ENCODE measurements at regions not wholly inside any gene's neighbourhood (a gene's known extent, or its start where the extent isn't known, plus 50 kb on each side); places are given as distances from the start of the nearest gene placed in this dataset.
A peak's percentile ranks its signal among the peaks of the same experiment; 100 is the strongest.
"Not testable (repeated sequence)": the region's sequence is repeated elsewhere in the genome, so short reads cannot be mapped to it uniquely, and the experiment has no call there.

DNA sequence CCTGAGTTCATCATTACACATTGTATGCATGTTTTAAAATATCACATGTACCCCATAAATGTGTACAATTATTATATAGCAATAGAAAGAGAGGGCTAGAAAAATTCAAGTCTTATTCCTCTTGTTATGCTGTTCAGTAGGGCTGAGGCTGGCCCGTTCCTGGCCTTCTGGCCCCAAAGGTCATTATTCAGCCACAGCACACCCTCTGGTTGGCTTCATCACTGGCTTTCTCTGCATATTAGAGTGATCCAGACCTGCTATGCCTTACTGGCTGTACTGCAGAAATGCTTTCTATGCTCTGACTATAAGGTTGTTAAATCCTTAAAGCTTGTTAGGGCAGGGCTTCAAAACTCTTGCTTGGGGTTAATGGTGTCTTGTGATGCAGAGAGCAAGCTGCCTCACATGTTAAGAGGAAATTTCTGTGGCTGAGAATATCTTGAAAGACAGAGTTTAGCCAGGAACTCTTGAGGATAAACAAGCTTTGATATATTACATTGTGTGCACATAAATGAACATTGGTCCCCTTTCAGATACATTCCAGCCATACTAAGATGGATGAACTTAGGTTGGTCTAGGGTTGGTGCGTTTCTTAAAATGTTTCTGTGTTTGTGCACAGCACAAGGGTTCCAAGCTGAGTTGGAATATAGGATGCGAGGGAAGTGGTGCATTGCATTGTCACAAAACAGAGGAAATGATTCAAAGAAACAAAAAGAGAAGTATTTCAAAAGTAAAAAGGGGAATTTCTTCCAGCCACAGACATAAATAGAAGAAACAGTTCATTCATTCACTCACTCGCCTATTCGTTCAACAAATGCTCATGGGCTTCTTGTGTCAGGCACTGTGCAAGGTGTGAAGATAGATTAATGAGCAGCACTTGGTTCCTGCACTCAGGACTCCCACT, 61.6 kb upstream of the WDR11 start:
- no peak for DNase-seq
- Histone ChIP-seq H3K4me1 (no peaks in the 10 kb centered on the region), H3K4me3 (no peak overlapping the region), H3K27ac (no peak overlapping the region), H3K36me3 (no peaks in the 10 kb centered on the region), H3K27me3 (no peaks in the 10 kb centered on the region), H3K9me3 (no peaks in the 10 kb centered on the region)
- intact Hi-C loops (cut with DNase I; ENCODE audit: low total_unique reads) (no loop called here), in situ Hi-C loops (cut with MboI; ENCODE audit: low sequenced_read_pairs in 4 of 4) (no loop called here)
- TF ChIP-seq CTCF (IDR thresholded peaks at IDR 0.05 in 4 of 5, conservative IDR thresholded peaks at IDR 0.05 in 1 of 5): no peak
- TF ChIP-seq POLR2A (IDR thresholded peaks at IDR 0.05): no peak
- ATAC-seq: no peak

GRCh38 chr10:120791316-120791715, 59.8 kb upstream of the WDR11 start:
- no peaks in the 10 kb centered on the region for H3K9me3 ChIP-seq
- ATAC-seq: no peak
- H3K4me1 ChIP-seq: no peaks in the 10 kb centered on the region
- no peak overlapping the region for H3K27ac ChIP-seq
- intact Hi-C loops (cut with DNase I; ENCODE audit: low total_unique reads) (no loop called here), in situ Hi-C loops (cut with MboI; ENCODE audit: low sequenced_read_pairs in 4 of 4) (no loop called here)
- no peak for DNase-seq
- no peak overlapping the region for H3K4me3 ChIP-seq
- no peaks in the 10 kb centered on the region for H3K27me3 ChIP-seq
- H3K36me3 ChIP-seq: no peaks in the 10 kb centered on the region
- no peak for TF ChIP-seq CTCF (IDR thresholded peaks at IDR 0.05 in 4 of 5, conservative IDR thresholded peaks at IDR 0.05 in 1 of 5)
- no peak for TF ChIP-seq POLR2A (IDR thresholded peaks at IDR 0.05)

DNA sequence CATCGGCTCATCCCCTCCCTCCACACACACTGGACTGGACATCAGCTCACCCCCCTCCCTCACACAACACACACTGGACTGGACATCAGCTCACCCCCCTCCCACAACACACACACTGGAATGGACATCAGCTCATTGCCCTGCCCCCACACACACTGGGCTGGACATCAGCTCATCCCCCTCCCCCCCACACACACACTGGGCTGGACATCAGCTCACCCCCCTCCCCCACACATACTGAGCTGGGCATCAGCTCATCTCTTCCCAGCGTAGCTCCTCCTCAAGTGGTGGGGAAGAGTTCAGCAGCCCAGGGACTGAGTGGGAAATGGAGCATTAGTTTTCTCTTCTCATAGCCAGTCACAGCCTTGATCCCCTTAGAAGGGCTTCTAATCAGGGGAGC, 58.1 kb upstream of the WDR11 start:
- no peaks in the 10 kb centered on the region for H3K36me3 ChIP-seq
- ATAC-seq (no peak), DNase-seq (no peak)
- no peaks in the 10 kb centered on the region for H3K9me3 ChIP-seq
- no peaks in the 10 kb centered on the region for H3K27me3 ChIP-seq
- in situ Hi-C loops (cut with MboI; ENCODE audit: low sequenced_read_pairs in 4 of 4): no loop called here
- no peak overlapping the region for H3K4me3 ChIP-seq
- H3K4me1 ChIP-seq: no peaks in the 10 kb centered on the region
- TF ChIP-seq CTCF (IDR thresholded peaks at IDR 0.05 in 4 of 5, conservative IDR thresholded peaks at IDR 0.05 in 1 of 5): no peak
- TF ChIP-seq POLR2A (IDR thresholded peaks at IDR 0.05): no peak
- H3K27ac ChIP-seq: no peak overlapping the region
- intact Hi-C loops (cut with DNase I; ENCODE audit: low total_unique reads): no loop called here

GRCh38 chr10:120794390-120794789, 56.8 kb upstream of the WDR11 start:
- intact Hi-C loops (cut with DNase I; ENCODE audit: low total_unique reads): no loop called here
- no peaks in the 10 kb centered on the region for H3K27me3 ChIP-seq
- H3K27ac ChIP-seq: no peak overlapping the region
- H3K4me1 ChIP-seq: no peaks in the 10 kb centered on the region
- H3K4me3 ChIP-seq: no peak overlapping the region
- no peaks in the 10 kb centered on the region for H3K9me3 ChIP-seq
- in situ Hi-C loops (cut with MboI; ENCODE audit: low sequenced_read_pairs in 4 of 4): no loop called here
- DNase-seq: peak in 1 of 2 donors; percentile 14
- no peak for TF ChIP-seq POLR2A (IDR thresholded peaks at IDR 0.05)
- TF ChIP-seq CTCF (IDR thresholded peaks at IDR 0.05 in 4 of 5, conservative IDR thresholded peaks at IDR 0.05 in 1 of 5): no peak
- no peaks in the 10 kb centered on the region for H3K36me3 ChIP-seq
- ATAC-seq: peak; percentile 47 to 49

- H3K4me3 ChIP-seq; H3K4me1 ChIP-seq; DNase-seq; H3K9me3 ChIP-seq; intact Hi-C loops (cut with DNase I; ENCODE audit: low total_unique reads); in situ Hi-C loops (cut with MboI; ENCODE audit: low sequenced_read_pairs in 4 of 4); H3K27ac ChIP-seq; H3K36me3 ChIP-seq; ATAC-seq; H3K27me3 ChIP-seq: not testable (repeated sequence)
Observed at GRCh38 chr10:120798276-120798675, 52.9 kb upstream of the WDR11 start.

All from gastrocnemius medialis (tissue), 4 donors.